Activated naive CD8-positive, alpha-beta T cell treated with anti-CD3 and anti-CD28 coated beads, Interleukin-2, amount 50 U/mL, for 24 hours (primary cell): ENCODE measurements at regions not wholly inside any gene's neighbourhood (a gene's known extent, or its start where the extent isn't known, plus 50 kb on each side); places are given as distances from the start of the nearest gene placed in this dataset.

ENCODE experiments used
- ATAC-seq: fragments of 150-1000 bp; cut with Tn5 transposase; one replicate; pipeline ENCODE4 v1.10.0; 2021
- DNase-seq: peaks from one replicate; pipeline ENCODE4 v3.0.0; 2021
- H3K27ac Mint-ChIP-seq: one replicate; pipeline ENCODE4 v1.8.0; 2021; ENCODE audit warnings: mild to moderate bottlenecking, mixed read lengths
- H3K27me3 Mint-ChIP-seq: one replicate; pipeline ENCODE4 v1.8.0; 2021; ENCODE audit warnings: mixed read lengths
- H3K36me3 Mint-ChIP-seq: one replicate; pipeline ENCODE4 v1.8.0; 2021; ENCODE audit warnings: low read depth, mixed read lengths
- H3K4me1 Mint-ChIP-seq: one replicate; pipeline ENCODE4 v1.8.0; 2021; ENCODE audit warnings: mixed read lengths
- H3K4me3 Mint-ChIP-seq: one replicate; pipeline ENCODE4 v1.8.0; 2021; ENCODE audit warnings: mild to moderate bottlenecking, moderate library complexity, mixed read lengths
- H3K9me3 Mint-ChIP-seq: one replicate; pipeline ENCODE4 v1.8.0; 2021; ENCODE audit warnings: mixed read lengths

DNA sequence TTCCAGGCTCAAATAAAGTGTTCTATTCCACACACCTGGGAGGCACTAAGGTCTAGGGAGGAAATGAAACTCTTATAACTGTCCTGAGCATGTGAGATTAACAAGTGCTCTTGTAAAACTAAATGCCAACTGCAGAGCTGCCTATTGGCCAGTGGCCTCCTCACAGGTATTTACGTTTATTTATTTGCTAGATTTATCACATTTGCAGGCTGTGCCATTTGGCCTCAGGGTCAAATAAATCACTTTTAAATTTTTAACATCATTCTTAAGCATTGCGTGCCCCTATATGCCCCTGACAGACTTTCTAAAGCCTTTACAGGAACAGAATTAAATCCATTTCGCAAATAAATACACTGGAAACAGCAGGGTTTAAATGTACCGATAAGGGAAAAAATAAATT lies 381.8 kb upstream of the NFE2L3 start:
- no peaks in the 10 kb centered on the region for H3K36me3 Mint-ChIP-seq
- peaks cover 6% of the 10 kb centered on the region for H3K27me3 Mint-ChIP-seq
- no peak for ATAC-seq
- no peak overlapping the region for H3K4me3 Mint-ChIP-seq
- H3K27ac Mint-ChIP-seq: no peak overlapping the region
- H3K4me1 Mint-ChIP-seq: no peaks in the 10 kb centered on the region
- H3K9me3 Mint-ChIP-seq: no peaks in the 10 kb centered on the region
- no peak for DNase-seq

DNA sequence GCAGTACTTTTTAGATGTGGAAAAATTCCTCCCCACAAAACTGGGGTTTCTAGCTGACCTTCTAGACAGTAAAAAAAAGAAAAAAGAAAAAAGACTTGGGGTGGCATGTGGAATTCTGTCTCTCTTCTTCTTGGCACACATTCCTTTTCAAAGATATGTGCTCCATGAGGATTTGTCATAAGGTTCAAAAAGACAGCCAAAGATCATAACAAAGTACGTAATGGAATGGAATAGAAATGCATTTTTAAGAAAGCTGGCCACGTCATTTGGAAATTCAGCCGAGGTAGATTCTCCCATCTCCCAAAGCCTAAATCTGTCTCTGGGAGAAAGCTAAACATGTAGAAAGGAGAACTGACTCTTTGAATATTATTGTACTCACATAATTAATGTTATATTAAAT lies 381.3 kb upstream of the NFE2L3 start:
- Mint-ChIP-seq H3K27me3 (peaks cover 6% of the 10 kb centered on the region), H3K27ac (no peak overlapping the region), H3K36me3 (no peaks in the 10 kb centered on the region), H3K4me1 (no peaks in the 10 kb centered on the region), H3K4me3 (no peak overlapping the region), H3K9me3 (no peaks in the 10 kb centered on the region)
- ATAC-seq: no peak
- DNase-seq: no peak

DNA sequence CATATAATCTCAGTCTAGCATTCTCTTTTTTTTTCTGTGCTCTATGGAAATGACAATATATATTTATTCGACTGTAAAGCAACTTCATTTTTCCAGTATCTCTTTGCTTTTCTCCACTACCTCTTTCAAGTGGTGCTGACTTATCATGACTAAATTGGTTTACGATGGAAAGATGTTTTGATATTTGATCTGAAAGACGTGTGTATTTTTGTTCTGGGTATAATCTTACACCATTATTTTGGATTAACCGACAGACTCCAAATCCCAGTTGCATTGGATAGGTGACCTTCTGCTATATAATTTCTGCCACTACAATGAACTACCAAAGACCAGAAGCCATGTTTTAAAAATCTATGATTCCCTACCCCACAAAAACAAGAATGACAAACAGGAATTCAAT lies 380.5 kb upstream of the NFE2L3 start:
- no peaks in the 10 kb centered on the region for H3K36me3 Mint-ChIP-seq
- ATAC-seq (no peak), DNase-seq (no peak)
- H3K4me1 Mint-ChIP-seq: no peaks in the 10 kb centered on the region
- peaks cover 6% of the 10 kb centered on the region for H3K27me3 Mint-ChIP-seq
- no peaks in the 10 kb centered on the region for H3K9me3 Mint-ChIP-seq
- no peak overlapping the region for H3K4me3 Mint-ChIP-seq
- no peak overlapping the region for H3K27ac Mint-ChIP-seq

- Mint-ChIP-seq H3K9me3 (no peaks in the 10 kb centered on the region), H3K36me3 (no peaks in the 10 kb centered on the region), H3K4me3 (no peak overlapping the region), H3K27ac (no peak overlapping the region), H3K4me1 (no peaks in the 10 kb centered on the region), H3K27me3 (peaks cover 8% of the 10 kb centered on the region)
- ATAC-seq: no peak
- DNase-seq: no peak
Observed at GRCh38 chr7:25772802-25773201, 379.2 kb upstream of the NFE2L3 start.

GRCh38 chr7:25774675-25775074 lies 377.3 kb upstream of the NFE2L3 start:
- no peak overlapping the region for H3K4me3 Mint-ChIP-seq
- ATAC-seq (no peak), DNase-seq (no peak)
- H3K36me3 Mint-ChIP-seq: no peaks in the 10 kb centered on the region
- peaks cover 6% of the 10 kb centered on the region for H3K27me3 Mint-ChIP-seq
- no peaks in the 10 kb centered on the region for H3K4me1 Mint-ChIP-seq
- no peak overlapping the region for H3K27ac Mint-ChIP-seq
- no peaks in the 10 kb centered on the region for H3K9me3 Mint-ChIP-seq

DNA sequence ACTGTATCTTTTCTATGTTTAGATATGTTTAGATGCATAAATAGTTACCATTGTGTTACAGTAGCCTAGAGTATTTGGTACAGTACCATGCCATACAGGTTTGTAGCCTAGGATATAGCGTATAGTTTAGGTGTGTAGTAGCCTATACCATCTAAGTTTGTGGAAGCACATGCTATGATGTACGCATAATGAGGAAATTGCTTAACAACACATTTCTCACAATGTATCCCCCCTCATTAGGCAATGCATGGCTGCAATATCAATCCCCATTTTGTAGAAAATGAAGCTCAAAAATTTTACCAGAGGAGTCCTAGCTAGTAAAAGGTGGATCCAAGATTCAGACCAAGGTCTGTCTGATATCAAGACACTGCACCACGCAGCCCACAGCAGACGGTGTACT lies 376.4 kb upstream of the NFE2L3 start:
- Mint-ChIP-seq H3K4me1 (no peaks in the 10 kb centered on the region), H3K27ac (no peak overlapping the region), H3K4me3 (no peak overlapping the region), H3K27me3 (peaks cover 6% of the 10 kb centered on the region), H3K9me3 (no peaks in the 10 kb centered on the region), H3K36me3 (no peaks in the 10 kb centered on the region)
- DNase-seq (no peak), ATAC-seq (no peak)

DNA sequence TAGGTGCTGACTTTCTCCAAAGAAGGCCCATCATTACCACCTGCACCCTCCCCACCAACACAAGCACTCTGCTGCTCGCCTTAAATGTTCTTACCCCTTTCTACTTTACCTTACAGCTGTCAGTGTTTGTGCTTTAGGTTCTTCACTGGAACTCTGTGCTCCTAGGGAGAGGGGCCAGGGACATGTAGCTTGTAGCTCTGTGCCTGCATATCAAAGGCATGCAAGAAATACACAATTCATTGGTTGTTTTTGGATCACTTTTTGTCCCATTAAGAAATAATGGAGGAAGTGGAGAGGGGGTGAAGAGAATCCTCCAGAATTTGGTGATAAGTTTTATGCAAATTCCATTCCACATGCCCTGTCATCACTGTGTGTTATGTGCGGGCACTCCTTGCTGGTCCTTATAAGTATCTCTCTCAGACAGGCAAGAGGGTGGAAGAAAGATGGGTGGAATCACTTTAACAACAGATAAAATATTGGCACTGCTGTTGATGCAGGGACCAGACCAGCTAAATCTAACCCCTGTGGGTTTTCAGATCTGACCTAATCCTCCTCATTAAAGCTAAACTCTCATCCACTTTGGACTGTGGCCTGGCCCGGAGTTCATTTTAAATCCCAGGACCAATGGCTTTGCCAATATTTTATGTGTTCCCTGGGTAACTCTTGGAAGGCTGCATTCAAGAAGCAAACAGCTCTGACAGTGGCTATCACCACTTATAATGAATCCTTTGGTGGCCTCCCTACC lies 375.8 kb upstream of the NFE2L3 start:
- no peaks in the 10 kb centered on the region for H3K36me3 Mint-ChIP-seq
- no peaks in the 10 kb centered on the region for H3K9me3 Mint-ChIP-seq
- peaks cover 6% of the 10 kb centered on the region for H3K27me3 Mint-ChIP-seq
- no peaks in the 10 kb centered on the region for H3K4me1 Mint-ChIP-seq
- no peak overlapping the region for H3K27ac Mint-ChIP-seq
- ATAC-seq (no peak), DNase-seq (no peak)
- H3K4me3 Mint-ChIP-seq: no peak overlapping the region

GRCh38 chr7:25776744-25777123 lies 375.3 kb upstream of the NFE2L3 start:
- Mint-ChIP-seq H3K4me3 (no peak overlapping the region), H3K27me3 (peaks cover 6% of the 10 kb centered on the region), H3K4me1 (no peaks in the 10 kb centered on the region), H3K27ac (no peak overlapping the region), H3K9me3 (no peaks in the 10 kb centered on the region), H3K36me3 (no peaks in the 10 kb centered on the region)
- ATAC-seq: no peak
- DNase-seq: no peak

DNA sequence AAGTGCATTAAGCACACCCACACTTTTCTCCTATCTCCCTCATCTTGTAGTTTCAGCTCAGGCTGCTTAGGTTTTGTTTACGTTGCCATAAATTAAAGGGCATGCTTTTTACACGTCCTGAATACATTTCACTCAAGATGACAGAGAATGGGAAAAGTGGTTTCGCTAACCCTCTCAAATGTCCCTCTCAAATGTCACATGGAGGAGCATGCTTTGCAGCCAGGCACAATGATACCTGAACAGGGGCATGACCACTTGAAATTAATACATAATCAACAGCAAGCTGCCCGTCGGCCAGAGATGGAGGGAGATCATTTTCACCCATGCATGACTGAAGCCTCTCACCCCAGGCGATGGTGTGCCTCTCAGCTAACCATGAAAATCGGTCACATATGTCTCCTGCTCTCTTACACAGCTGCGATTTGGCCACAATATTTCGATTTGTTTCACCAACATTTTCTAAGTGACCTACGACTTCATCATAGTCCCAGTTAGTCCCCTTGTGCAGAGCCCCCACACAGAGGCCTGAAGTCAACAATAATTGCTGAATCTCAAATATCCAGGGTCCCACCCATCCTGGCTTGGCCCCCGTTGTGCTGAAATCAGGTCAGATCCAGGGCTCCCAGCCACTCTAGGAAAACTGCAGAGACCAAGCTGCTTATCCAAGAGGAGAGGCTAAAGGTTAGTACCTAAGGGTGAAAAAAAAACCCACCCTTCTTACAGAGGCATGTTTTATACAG lies 373.9 kb upstream of the NFE2L3 start:
- no peak for DNase-seq
- no peak for ATAC-seq
- Mint-ChIP-seq H3K27ac (no peak overlapping the region), H3K27me3 (peaks cover 4% of the 10 kb centered on the region), H3K36me3 (no peaks in the 10 kb centered on the region), H3K4me1 (no peaks in the 10 kb centered on the region), H3K4me3 (no peak overlapping the region), H3K9me3 (no peaks in the 10 kb centered on the region)

- no peak overlapping the region for H3K27ac Mint-ChIP-seq
- no peak for ATAC-seq
- no peaks in the 10 kb centered on the region for H3K36me3 Mint-ChIP-seq
- H3K9me3 Mint-ChIP-seq: no peaks in the 10 kb centered on the region
- no peak overlapping the region for H3K4me3 Mint-ChIP-seq
- H3K4me1 Mint-ChIP-seq: no peaks in the 10 kb centered on the region
- H3K27me3 Mint-ChIP-seq: peaks cover 4% of the 10 kb centered on the region
- DNase-seq: no peak
Observed at GRCh38 chr7:25779002-25779546, 372.9 kb upstream of the NFE2L3 start.

GRCh38 chr7:25780904-25781303 lies 371.1 kb upstream of the NFE2L3 start:
- no peak overlapping the region for H3K27ac Mint-ChIP-seq
- DNase-seq: no peak
- H3K9me3 Mint-ChIP-seq: no peaks in the 10 kb centered on the region
- no peak for ATAC-seq
- no peaks in the 10 kb centered on the region for H3K36me3 Mint-ChIP-seq
- H3K4me1 Mint-ChIP-seq: no peaks in the 10 kb centered on the region
- H3K27me3 Mint-ChIP-seq: peaks cover 6% of the 10 kb centered on the region
- no peak overlapping the region for H3K4me3 Mint-ChIP-seq

DNA sequence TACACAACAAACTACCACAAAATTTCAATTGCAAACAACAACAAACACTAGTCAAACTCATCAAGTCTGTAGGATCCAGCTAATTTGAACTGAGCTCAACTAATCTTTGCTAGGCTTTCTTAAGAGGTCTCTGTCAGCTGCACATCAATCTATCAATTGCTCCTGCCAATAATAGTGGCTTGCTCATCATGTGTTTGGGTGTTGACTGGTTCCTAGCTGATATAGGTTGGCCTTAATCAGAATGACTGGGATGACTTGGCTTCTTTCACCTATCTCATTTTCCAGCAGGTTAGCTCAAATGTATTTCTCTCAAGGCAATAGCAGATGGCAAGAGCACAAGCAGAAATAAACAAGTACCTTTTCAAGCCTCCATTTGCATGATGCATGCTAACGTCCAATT lies 370.3 kb upstream of the NFE2L3 start:
- Mint-ChIP-seq H3K27ac (no peak overlapping the region), H3K4me3 (no peak overlapping the region), H3K4me1 (no peaks in the 10 kb centered on the region), H3K9me3 (no peaks in the 10 kb centered on the region), H3K36me3 (no peaks in the 10 kb centered on the region), H3K27me3 (peaks cover 5% of the 10 kb centered on the region)
- DNase-seq: no peak
- no peak for ATAC-seq

- H3K9me3 Mint-ChIP-seq: no peaks in the 10 kb centered on the region
- H3K27me3 Mint-ChIP-seq: peaks cover 6% of the 10 kb centered on the region
- H3K27ac Mint-ChIP-seq: no peak overlapping the region
- ATAC-seq (no peak), DNase-seq (no peak)
- H3K36me3 Mint-ChIP-seq: no peaks in the 10 kb centered on the region
- H3K4me1 Mint-ChIP-seq: no peaks in the 10 kb centered on the region
- no peak overlapping the region for H3K4me3 Mint-ChIP-seq
Observed at GRCh38 chr7:25786936-25787335, 365.1 kb upstream of the NFE2L3 start.

DNA sequence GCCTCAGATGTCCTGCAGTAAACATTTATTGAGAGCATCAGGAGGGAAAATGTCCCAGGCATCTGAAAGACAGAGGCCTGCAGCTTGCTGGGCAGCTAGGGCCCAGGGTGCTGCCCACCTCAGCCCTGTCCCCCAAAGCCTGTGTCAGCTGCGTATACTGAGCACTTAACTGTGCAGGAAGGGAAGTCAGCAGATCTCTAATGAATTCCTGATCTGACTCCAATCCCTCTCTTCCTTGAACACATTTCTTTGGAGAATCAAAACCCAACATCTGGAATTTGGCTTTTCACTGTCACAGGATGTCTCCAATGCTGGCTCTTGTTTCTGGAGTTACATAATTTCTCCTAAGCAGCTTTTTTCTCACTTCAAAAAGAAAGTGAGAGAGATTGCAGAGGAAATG lies 364.7 kb upstream of the NFE2L3 start:
- no peak for DNase-seq
- H3K27ac Mint-ChIP-seq: no peak overlapping the region
- no peaks in the 10 kb centered on the region for H3K36me3 Mint-ChIP-seq
- no peak overlapping the region for H3K4me3 Mint-ChIP-seq
- ATAC-seq: no peak
- peaks cover 6% of the 10 kb centered on the region for H3K27me3 Mint-ChIP-seq
- H3K4me1 Mint-ChIP-seq: no peaks in the 10 kb centered on the region
- no peaks in the 10 kb centered on the region for H3K9me3 Mint-ChIP-seq

DNA sequence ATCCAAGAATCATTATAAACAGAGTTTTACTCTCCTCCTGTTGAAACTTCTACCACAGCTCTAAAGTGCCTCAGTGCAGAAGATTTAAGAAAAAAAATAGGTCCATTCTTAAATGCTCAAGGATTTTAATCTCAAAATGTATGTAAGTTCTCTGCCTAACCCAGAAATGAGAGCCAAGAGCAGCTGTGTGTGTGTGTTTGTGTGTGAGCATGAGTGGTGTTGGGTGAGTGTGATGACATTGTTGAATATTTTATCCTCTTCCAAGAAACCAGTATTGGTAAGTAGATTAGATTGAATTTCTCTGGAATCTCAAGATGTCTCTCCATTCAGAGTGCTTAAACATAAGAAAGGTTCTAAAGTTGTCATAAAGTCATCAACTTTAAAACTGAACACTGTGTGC lies 363.6 kb upstream of the NFE2L3 start:
- Mint-ChIP-seq H3K9me3 (no peaks in the 10 kb centered on the region), H3K36me3 (no peaks in the 10 kb centered on the region), H3K27me3 (peaks cover 12% of the 10 kb centered on the region), H3K4me3 (no peak overlapping the region), H3K27ac (no peak overlapping the region), H3K4me1 (no peaks in the 10 kb centered on the region)
- DNase-seq (no peak), ATAC-seq (no peak)
